HK-2 (cell line): ENCODE measurements at regions not wholly inside any gene's neighbourhood (a gene's known extent, or its start where the extent isn't known, plus 50 kb on each side); places are given as distances from the start of the nearest gene placed in this dataset.

Experiments used
- DNase-seq: peaks from one replicate; pipeline ENCODE4 v3.0.0-alpha.2; 2018; ENCODE audit not compliant: unreplicated experiment

- no peak for DNase-seq
These were observed 130.8 kb upstream of the RIPOR2 start for GRCh38 chr6:25066593-25066992.

- no peak for DNase-seq
These were observed 133.1 kb upstream of the RIPOR2 start for GRCh38 chr6:25068866-25069265.

- DNase-seq: peak; percentile 70
These were observed 135.0 kb upstream of the RIPOR2 start for GRCh38 chr6:25070547-25071366.

GRCh38 chr6:25078141-25078540, 142.4 kb upstream of the RIPOR2 start:
- no peak for DNase-seq

GRCh38 chr6:25083784-25084507, 148.2 kb upstream of the RIPOR2 start:
- no peak for DNase-seq

GRCh38 chr6:25084508-25084833, 148.7 kb upstream of the RIPOR2 start:
- DNase-seq: no peak

GRCh38 chr6:25085756-25086155, 150.0 kb upstream of the RIPOR2 start:
- DNase-seq: no peak

- DNase-seq: no peak
These were observed 150.8 kb upstream of the RIPOR2 start for GRCh38 chr6:25086500-25087091.

- no peak for DNase-seq
These were observed 152.8 kb upstream of the RIPOR2 start for GRCh38 chr6:25088513-25088912.

GRCh38 chr6:25089442-25089841, 153.7 kb upstream of the RIPOR2 start:
- DNase-seq: no peak

- DNase-seq: no peak
These were observed 159.0 kb upstream of the RIPOR2 start for GRCh38 chr6:25094726-25095125.

- no peak for DNase-seq
These were observed 164.5 kb upstream of the RIPOR2 start for GRCh38 chr6:25100288-25100687.

- no peak for DNase-seq
These were observed 167.8 kb upstream of the RIPOR2 start for GRCh38 chr6:25103603-25104002.

GRCh38 chr6:25105070-25105925, 169.5 kb upstream of the RIPOR2 start:
- DNase-seq: no peak

- no peak for DNase-seq
These were observed 171.5 kb upstream of the RIPOR2 start for GRCh38 chr6:25107218-25107617.

- no peak for DNase-seq
These were observed 167.4 kb upstream of the CARMIL1 start for GRCh38 chr6:25111782-25112181.

- DNase-seq: no peak
These were observed 166.8 kb upstream of the CARMIL1 start for GRCh38 chr6:25112322-25112773.

GRCh38 chr6:25113436-25113835, 165.7 kb upstream of the CARMIL1 start:
- no peak for DNase-seq

- no peak for DNase-seq
These were observed 161.1 kb upstream of the CARMIL1 start for GRCh38 chr6:25118038-25118437.

GRCh38 chr6:25121186-25121585, 158.0 kb upstream of the CARMIL1 start:
- DNase-seq: no peak

GRCh38 chr6:25122001-25122400, 157.2 kb upstream of the CARMIL1 start:
- no peak for DNase-seq
